Stimulated activated CD8-positive, alpha-beta memory T cell treated with anti-CD3 and anti-CD28 coated beads, Interleukin-15, amount 100 ng/mL, for 48 hours (primary cell): ENCODE measurements at regions not wholly inside any gene's neighbourhood (a gene's known extent, or its start where the extent isn't known, plus 50 kb on each side); places are given as distances from the start of the nearest gene placed in this dataset.
"Not testable (repeated sequence)": the region's sequence is repeated elsewhere in the genome, so short reads cannot be mapped to it uniquely, and the experiment has no call there.

Source experiments
- DNase-seq, 2 donors: peaks; one replicate each; pipeline ENCODE4 v3.0.0-alpha.2; 2020; ENCODE audit warnings: low read depth in 2 of 2

- no peak for DNase-seq
Observed at GRCh38 chr13:79614250-79614918, 133.4 kb downstream of the NDFIP2 start.

DNA sequence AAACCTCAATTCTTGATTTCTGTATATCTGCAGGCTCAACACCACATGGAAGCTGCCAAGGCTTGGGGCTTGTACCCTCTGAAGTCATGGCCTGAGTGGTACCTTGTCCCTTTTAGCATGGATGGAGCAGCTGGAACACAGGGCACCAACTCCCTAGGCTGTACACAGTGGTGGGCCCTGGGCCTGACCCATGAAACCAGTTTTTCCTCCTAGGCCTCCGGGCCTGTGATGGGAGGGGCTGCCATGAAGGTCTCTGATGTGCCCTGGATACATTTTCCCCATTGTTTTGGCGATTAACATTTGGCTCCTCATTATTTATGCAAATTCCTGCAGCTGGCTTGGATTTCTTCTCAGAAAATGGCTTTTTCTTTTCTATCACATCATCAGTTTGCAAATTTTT is 131.6 kb downstream of the NDFIP2 start:
- no peak for DNase-seq

- DNase-seq: not testable (repeated sequence)
Observed at GRCh38 chr13:79607895-79608294, 126.9 kb downstream of the NDFIP2 start.
